C4-2B (cell line): ENCODE measurements at regions not wholly inside any gene's neighbourhood (a gene's known extent, or its start where the extent isn't known, plus 50 kb on each side); places are given as distances from the start of the nearest gene placed in this dataset.

Experiments
- ZFX ChIP-seq: fragments of 450-650 bp; IDR thresholded peaks from 2 replicates; pipeline ENCODE4 v1.6.1; 2017
- TF ChIP-seq, protein P1 (sequence below): fragments of 450-650 bp; conservative IDR thresholded peaks from 2 replicates; pipeline ENCODE4 v1.5.1; 2017; ENCODE audit warnings: mild to moderate bottlenecking

- TF ChIP-seq, protein P1, sequence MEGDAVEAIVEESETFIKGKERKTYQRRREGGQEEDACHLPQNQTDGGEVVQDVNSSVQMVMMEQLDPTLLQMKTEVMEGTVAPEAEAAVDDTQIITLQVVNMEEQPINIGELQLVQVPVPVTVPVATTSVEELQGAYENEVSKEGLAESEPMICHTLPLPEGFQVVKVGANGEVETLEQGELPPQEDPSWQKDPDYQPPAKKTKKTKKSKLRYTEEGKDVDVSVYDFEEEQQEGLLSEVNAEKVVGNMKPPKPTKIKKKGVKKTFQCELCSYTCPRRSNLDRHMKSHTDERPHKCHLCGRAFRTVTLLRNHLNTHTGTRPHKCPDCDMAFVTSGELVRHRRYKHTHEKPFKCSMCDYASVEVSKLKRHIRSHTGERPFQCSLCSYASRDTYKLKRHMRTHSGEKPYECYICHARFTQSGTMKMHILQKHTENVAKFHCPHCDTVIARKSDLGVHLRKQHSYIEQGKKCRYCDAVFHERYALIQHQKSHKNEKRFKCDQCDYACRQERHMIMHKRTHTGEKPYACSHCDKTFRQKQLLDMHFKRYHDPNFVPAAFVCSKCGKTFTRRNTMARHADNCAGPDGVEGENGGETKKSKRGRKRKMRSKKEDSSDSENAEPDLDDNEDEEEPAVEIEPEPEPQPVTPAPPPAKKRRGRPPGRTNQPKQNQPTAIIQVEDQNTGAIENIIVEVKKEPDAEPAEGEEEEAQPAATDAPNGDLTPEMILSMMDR: no peak
- no peak for TF ChIP-seq ZFX
Observed at GRCh38 chr5:2549900-2550299, 201.6 kb downstream of the IRX2 start.
